ENCODE measurements at regions not wholly inside any gene's neighbourhood (a gene's known extent, or its start where the extent isn't known, plus 50 kb on each side); places are given as distances from the start of the nearest gene placed in this dataset.

- no peak for TF ChIP-seq HSF1 (IDR thresholded peaks at IDR 0.05; ENCODE audit: low read depth, low read length)
- no peak for TF ChIP-seq SIX5 (IDR thresholded peaks at IDR 0.05; ENCODE audit: low read depth, low read length, severe bottlenecking)
Measured at GRCh38 chr2:34239511-34239910, 640.4 kb upstream of the FAM98A start (continued).

GRCh38 chr2:34234823-34235222 is 635.7 kb upstream of the FAM98A start:
- in situ Hi-C loops (cut with MboI) = no loop called here
- no peak overlapping the region for H3K9ac ChIP-seq (ENCODE audit: control insufficient read depth, insufficient read depth, low read length)
- intact Hi-C loops (cut with micrococcal nuclease; ENCODE audit: unreplicated experiment) = no loop called here
- POLR2A ChIA-PET = no interaction called here
- 75% methylated on average over 3 of the region's 3 CpGs for WGBS (ENCODE audit: insufficient coverage, insufficient replicate concordance, low lambda C conversion rate, missing lambda C conversion rate)
- no peaks in the 10 kb centered on the region for H3K4me1 ChIP-seq (ENCODE audit: control insufficient read depth, insufficient read depth, low read length)
- FAIRE-seq = no peak
- H3K27me3 ChIP-seq (replicated peaks in 1 of 2; ENCODE audit: control insufficient read depth in 2 of 2, insufficient read depth in 2 of 2, low read length in 1 of 2) = no peaks in the 10 kb centered on the region
- no peak overlapping the region for H3K27ac ChIP-seq (ENCODE audit: control insufficient read depth, insufficient read depth)
- no peaks in the 10 kb centered on the region for H3K36me3 ChIP-seq (ENCODE audit: control insufficient read depth in 2 of 2, insufficient read depth in 2 of 2, low read length in 1 of 2)
- H4K20me1 ChIP-seq (ENCODE audit: control insufficient read depth, insufficient read depth) = no peaks in the 10 kb centered on the region
- no peak for DNase-seq (ENCODE audit: low read depth, low spot score)
- CTCF ChIA-PET = no interaction called here
- BruUV-seq (replicated peaks) = no TSS peak
- no peak overlapping the region for H3K4me3 ChIP-seq
- SMC1A ChIA-PET (ENCODE audit: uncharacterized antibody, unreplicated experiment) = no interaction called here
- no peak overlapping the region for H2AFZ ChIP-seq (ENCODE audit: control insufficient read depth, low read depth, low read length)
- H3K9me3 ChIP-seq (replicated peaks; ENCODE audit: control insufficient read depth, insufficient read depth, low read length) = no peaks in the 10 kb centered on the region; the same call in 2 of the 3 replicates
- TF ChIP-seq NFIC (IDR thresholded peaks at IDR 0.05; ENCODE audit: low read depth, low read length) = no peak
- no peaks in the 10 kb centered on the region for H3K79me2 ChIP-seq (ENCODE audit: control insufficient read depth, insufficient read depth, low read length)
- no peak for ATAC-seq
- RAD21 ChIA-PET (ENCODE audit: unreplicated experiment) = no interaction called here
- H3K4me2 ChIP-seq (ENCODE audit: control insufficient read depth, insufficient read depth) = no peak overlapping the region

GRCh38 chr2:34229998-34230397 is 630.9 kb upstream of the FAM98A start:
- Histone ChIP-seq H3K9ac (ENCODE audit: control insufficient read depth, insufficient read depth, low read length) (no peak overlapping the region), H3K27me3 (replicated peaks in 1 of 2; ENCODE audit: control insufficient read depth in 2 of 2, insufficient read depth in 2 of 2, low read length in 1 of 2) (no peaks in the 10 kb centered on the region), H3K9me3 (replicated peaks; ENCODE audit: control insufficient read depth, insufficient read depth, low read length) (no peaks in the 10 kb centered on the region), H3K4me1 (ENCODE audit: control insufficient read depth, insufficient read depth, low read length) (no peaks in the 10 kb centered on the region), H3K4me3 (no peak overlapping the region), H2AFZ (ENCODE audit: control insufficient read depth, low read depth, low read length) (no peak overlapping the region), H3K4me2 (ENCODE audit: control insufficient read depth, insufficient read depth) (no peak overlapping the region), H3K36me3 (ENCODE audit: control insufficient read depth in 2 of 2, insufficient read depth in 2 of 2, low read length in 1 of 2) (no peaks in the 10 kb centered on the region), H3K79me2 (ENCODE audit: control insufficient read depth, insufficient read depth, low read length) (no peaks in the 10 kb centered on the region), H3K27ac (ENCODE audit: control insufficient read depth, insufficient read depth) (no peak overlapping the region), H4K20me1 (ENCODE audit: control insufficient read depth, insufficient read depth) (no peaks in the 10 kb centered on the region)
- POLR2A ChIA-PET = no interaction called here
- RAD21 ChIA-PET (ENCODE audit: unreplicated experiment) = no interaction called here
- ATAC-seq (no peak), FAIRE-seq (no peak), DNase-seq (ENCODE audit: low read depth, low spot score) (no peak)
- CTCF ChIA-PET = no interaction called here
- intact Hi-C loops (cut with micrococcal nuclease; ENCODE audit: unreplicated experiment) = no loop called here
- 0% methylated on average over 1 of the region's 1 CpG for WGBS (ENCODE audit: insufficient coverage, insufficient replicate concordance, low lambda C conversion rate, missing lambda C conversion rate)
- in situ Hi-C loops (cut with MboI) = no loop called here
- SMC1A ChIA-PET (ENCODE audit: uncharacterized antibody, unreplicated experiment) = no interaction called here
- BruUV-seq (replicated peaks) = no TSS peak
- TF ChIP-seq BCL3 (IDR thresholded peaks at IDR 0.05; ENCODE audit: borderline replicate concordance, insufficient read depth, low read depth, low read length, poor library complexity, severe bottlenecking) (no peak), WRNIP1 (IDR thresholded peaks at IDR 0.05; ENCODE audit: borderline replicate concordance, low read depth, low read length) (no peak), ZNF384 (IDR thresholded peaks at IDR 0.05; ENCODE audit: borderline replicate concordance, low read depth, low read length) (no peak), ESRRA (IDR thresholded peaks at IDR 0.05; ENCODE audit: low read length) (no peak), POLR2AphosphoS2 (IDR thresholded peaks at IDR 0.05; ENCODE audit: low read depth, low read length) (no peak), CREM (IDR thresholded peaks at IDR 0.05; ENCODE audit: low read depth) (no peak), NKRF (conservative IDR thresholded peaks at IDR 0.05) (no peak), ZNF217 (IDR thresholded peaks at IDR 0.05) (no peak)

Data from GM12878 (cell line).